Transverse colon (tissue), 4 donors: ENCODE measurements at regions not wholly inside any gene's neighbourhood (a gene's known extent, or its start where the extent isn't known, plus 50 kb on each side); places are given as distances from the start of the nearest gene placed in this dataset.
"Not testable (repeated sequence)": the region's sequence is repeated elsewhere in the genome, so short reads cannot be mapped to it uniquely, and the experiment has no call there.

Experiments
- EP300 ChIP-seq: sonication (generic); formaldehyde crosslinking; IDR thresholded peaks from one replicate; pipeline ENCODE4 v1.6.1; 2017; ENCODE audit warnings: antibody characterized with exemption, low read depth
- POLR2A ChIP-seq: fragments of 450-650 bp; IDR thresholded peaks from one replicate; pipeline ENCODE4 v1.6.1; 2016; ENCODE audit warnings: antibody characterized with exemption, mild to moderate bottlenecking, moderate library complexity
- POLR2AphosphoS5 ChIP-seq, 3 donors: sonication (generic); formaldehyde crosslinking; IDR thresholded peaks; one replicate each; pipeline ENCODE4 v1.6.1; 2016; ENCODE audit warnings: antibody characterized with exemption in 3 of 3
- TF ChIP-seq, protein P1 (sequence below), 5 experiments: fragments of 200-600 bp in 3 of 5; fragments of 450-650 bp in 2 of 5; sonication (generic) in 3 of 5; IDR thresholded peaks; 1 replicate in 2 of 5; 2 replicates in 3 of 5; pipeline ENCODE4 v1.5.1; 2016 to 2017; ENCODE audit warnings: antibody characterized with exemption in 5 of 5, inconsistent platforms in 3 of 5, mild to moderate bottlenecking in 2 of 5, moderate library complexity in 1 of 5

- not testable (repeated sequence) for TF ChIP-seq EP300; POLR2A; POLR2AphosphoS5 (IDR thresholded peaks at IDR 0.05)
- TF ChIP-seq, protein P1, sequence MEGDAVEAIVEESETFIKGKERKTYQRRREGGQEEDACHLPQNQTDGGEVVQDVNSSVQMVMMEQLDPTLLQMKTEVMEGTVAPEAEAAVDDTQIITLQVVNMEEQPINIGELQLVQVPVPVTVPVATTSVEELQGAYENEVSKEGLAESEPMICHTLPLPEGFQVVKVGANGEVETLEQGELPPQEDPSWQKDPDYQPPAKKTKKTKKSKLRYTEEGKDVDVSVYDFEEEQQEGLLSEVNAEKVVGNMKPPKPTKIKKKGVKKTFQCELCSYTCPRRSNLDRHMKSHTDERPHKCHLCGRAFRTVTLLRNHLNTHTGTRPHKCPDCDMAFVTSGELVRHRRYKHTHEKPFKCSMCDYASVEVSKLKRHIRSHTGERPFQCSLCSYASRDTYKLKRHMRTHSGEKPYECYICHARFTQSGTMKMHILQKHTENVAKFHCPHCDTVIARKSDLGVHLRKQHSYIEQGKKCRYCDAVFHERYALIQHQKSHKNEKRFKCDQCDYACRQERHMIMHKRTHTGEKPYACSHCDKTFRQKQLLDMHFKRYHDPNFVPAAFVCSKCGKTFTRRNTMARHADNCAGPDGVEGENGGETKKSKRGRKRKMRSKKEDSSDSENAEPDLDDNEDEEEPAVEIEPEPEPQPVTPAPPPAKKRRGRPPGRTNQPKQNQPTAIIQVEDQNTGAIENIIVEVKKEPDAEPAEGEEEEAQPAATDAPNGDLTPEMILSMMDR (IDR thresholded peaks at IDR 0.05): not testable (repeated sequence)
These were observed 73.0 kb upstream of the CREB3L1 start for GRCh38 chr11:46204415-46204814.
